A673 (cell line): ENCODE measurements at regions not wholly inside any gene's neighbourhood (a gene's known extent, or its start where the extent isn't known, plus 50 kb on each side); places are given as distances from the start of the nearest gene placed in this dataset.

Experiments used
- CTCF ChIP-seq: fragments of 300-800, 200-600 bp; sonication (generic); conservative IDR thresholded peaks from 2 replicates; pipeline ENCODE4 v1.5.1; 2017; ENCODE audit warnings: low read depth, mild to moderate bottlenecking, antibody characterized with exemption, low read length, moderate library complexity, mixed read lengths
- EZH2 ChIP-seq: fragments of 200-600 bp; sonication (generic); IDR thresholded peaks from 2 replicates; pipeline ENCODE4 v1.6.1; 2017; ENCODE audit warnings: borderline replicate concordance, low read depth, mild to moderate bottlenecking, mixed read lengths, antibody characterized with exemption, low read length; ENCODE audit not compliant: poor library complexity, severe bottlenecking

GRCh38 chr15:94023531-94023930 is 207.8 kb upstream of the MCTP2 start:
- TF ChIP-seq CTCF = no peak
- TF ChIP-seq EZH2 = no peak
